ENCODE measurements at regions not wholly inside any gene's neighbourhood (a gene's known extent, or its start where the extent isn't known, plus 50 kb on each side); places are given as distances from the start of the nearest gene placed in this dataset.

GRCh38 chr1:244176201-244176600 lies 125.1 kb downstream of the ZBTB18 start:
- no peak for TF ChIP-seq CTCF (IDR thresholded peaks at IDR 0.05; ENCODE audit: insufficient read depth, low read length)
- TF ChIP-seq REST (IDR thresholded peaks at IDR 0.05; ENCODE audit: insufficient replicate concordance, low read depth): no peak
